Ovary (tissue), 3 donors: ENCODE measurements at regions not wholly inside any gene's neighbourhood (a gene's known extent, or its start where the extent isn't known, plus 50 kb on each side); places are given as distances from the start of the nearest gene placed in this dataset.

Source experiments
- EP300 ChIP-seq: sonication (generic); formaldehyde crosslinking; IDR thresholded peaks from one replicate; pipeline ENCODE4 v1.6.1; 2017; ENCODE audit warnings: antibody characterized with exemption
- TF ChIP-seq, protein P1 (sequence below), 3 donors: fragments of 450-650 bp in 2 of 3; fragments of 200-600 bp in 1 of 3; IDR thresholded peaks; one replicate each; pipeline versions ENCODE4 v1.5.1 to v1.8.0; 2016 to 2022; ENCODE audit warnings: antibody characterized with exemption in 3 of 3, mild to moderate bottlenecking in 1 of 3
- donor health status: DM: no; HTN: no; CAD: no.

DNA sequence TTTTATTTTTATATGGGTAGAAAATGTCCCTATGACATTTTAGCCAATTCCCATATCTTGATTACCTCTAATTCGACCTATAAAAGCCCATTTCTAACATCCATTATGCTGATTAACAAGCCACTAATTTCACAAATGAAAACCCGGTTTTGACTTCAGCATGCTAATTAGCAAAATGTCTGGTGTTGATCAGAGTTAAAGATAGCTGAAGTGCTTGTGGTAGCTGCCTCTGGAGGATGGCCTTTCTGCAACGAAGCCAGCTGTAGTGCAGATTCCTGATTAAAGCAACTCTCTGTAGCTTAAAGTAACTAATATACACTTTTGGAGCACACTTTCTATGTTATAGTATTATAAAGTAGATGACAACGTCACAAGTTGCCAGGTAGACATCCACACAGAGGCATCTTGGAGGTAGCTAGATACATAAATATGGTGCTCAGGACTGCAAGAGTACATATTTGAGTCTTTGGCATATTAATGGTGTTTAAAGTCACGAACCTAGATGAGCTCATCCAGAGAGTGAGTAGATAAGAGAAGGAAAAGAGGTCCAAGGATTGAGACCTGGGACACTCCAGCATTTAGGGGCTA is 239.5 kb downstream of the BRINP2 start:
- no peak for TF ChIP-seq EP300
- TF ChIP-seq, protein P1, sequence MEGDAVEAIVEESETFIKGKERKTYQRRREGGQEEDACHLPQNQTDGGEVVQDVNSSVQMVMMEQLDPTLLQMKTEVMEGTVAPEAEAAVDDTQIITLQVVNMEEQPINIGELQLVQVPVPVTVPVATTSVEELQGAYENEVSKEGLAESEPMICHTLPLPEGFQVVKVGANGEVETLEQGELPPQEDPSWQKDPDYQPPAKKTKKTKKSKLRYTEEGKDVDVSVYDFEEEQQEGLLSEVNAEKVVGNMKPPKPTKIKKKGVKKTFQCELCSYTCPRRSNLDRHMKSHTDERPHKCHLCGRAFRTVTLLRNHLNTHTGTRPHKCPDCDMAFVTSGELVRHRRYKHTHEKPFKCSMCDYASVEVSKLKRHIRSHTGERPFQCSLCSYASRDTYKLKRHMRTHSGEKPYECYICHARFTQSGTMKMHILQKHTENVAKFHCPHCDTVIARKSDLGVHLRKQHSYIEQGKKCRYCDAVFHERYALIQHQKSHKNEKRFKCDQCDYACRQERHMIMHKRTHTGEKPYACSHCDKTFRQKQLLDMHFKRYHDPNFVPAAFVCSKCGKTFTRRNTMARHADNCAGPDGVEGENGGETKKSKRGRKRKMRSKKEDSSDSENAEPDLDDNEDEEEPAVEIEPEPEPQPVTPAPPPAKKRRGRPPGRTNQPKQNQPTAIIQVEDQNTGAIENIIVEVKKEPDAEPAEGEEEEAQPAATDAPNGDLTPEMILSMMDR (IDR thresholded peaks at IDR 0.05): no peak
